ENCODE measurements at regions not wholly inside any gene's neighbourhood (a gene's known extent, or its start where the extent isn't known, plus 50 kb on each side); places are given as distances from the start of the nearest gene placed in this dataset.

DNA sequence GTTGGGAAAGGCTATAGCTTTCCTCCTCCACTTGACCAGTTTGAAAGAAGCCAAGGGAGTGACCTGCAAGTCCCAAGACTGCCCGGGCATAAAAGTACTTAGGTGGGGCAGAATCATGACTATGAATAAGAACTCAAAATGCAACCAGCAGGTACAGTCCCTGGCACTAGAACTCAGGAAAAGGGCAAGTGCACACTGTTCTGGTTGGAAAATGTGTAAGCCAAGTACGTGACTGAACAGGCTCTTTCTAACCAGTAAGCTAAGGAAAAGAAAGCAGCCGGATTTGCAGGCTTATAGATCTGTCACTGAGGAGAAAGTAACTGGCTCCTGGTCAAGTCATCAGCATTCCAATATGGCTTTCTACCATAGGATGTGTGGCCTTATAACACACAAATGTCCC is 101.2 kb upstream of the SLC4A7 start:
- Histone ChIP-seq H4K91ac (ENCODE audit: low read length) (no peak overlapping the region), H3K4me1 (ENCODE audit: control insufficient read depth, insufficient read depth, low read depth, low read length) (peaks cover 2% of the 10 kb centered on the region), H2BK5ac (ENCODE audit: low read depth, low read length, poor library complexity, severe bottlenecking) (no peak overlapping the region), H3K27ac (ENCODE audit: low read length, poor library complexity, severe bottlenecking) (no peak overlapping the region), H3K9ac (ENCODE audit: low read length) (no peak overlapping the region), H3K9me3 (ENCODE audit: control insufficient read depth, low read length) (no peaks in the 10 kb centered on the region), H3K27me3 (ENCODE audit: control insufficient read depth in 1 of 2, insufficient read depth in 1 of 2, low read length in 2 of 2) (no peaks in the 10 kb centered on the region), H2BK15ac (ENCODE audit: low read depth, poor library complexity, severe bottlenecking) (no peak overlapping the region), H3K18ac (ENCODE audit: low read depth in 1 of 2, low read length in 2 of 2) (no peak overlapping the region), H2AK5ac (ENCODE audit: low read length, severe bottlenecking) (no peak overlapping the region), H3K36me3 (ENCODE audit: control insufficient read depth in 1 of 2, insufficient read depth in 2 of 2, low read depth in 1 of 2, low read length in 2 of 2) (no peaks in the 10 kb centered on the region), H3K14ac (ENCODE audit: low read length in 2 of 2) (no peak overlapping the region), H3K4ac (ENCODE audit: low read depth in 1 of 2, low read length in 2 of 2) (no peak overlapping the region), H3K4me3 (ENCODE audit: insufficient read depth in 1 of 2, low read depth in 1 of 2, low read length in 2 of 2) (no peak overlapping the region), H3K4me2 (ENCODE audit: low read length, poor library complexity, severe bottlenecking) (no peak overlapping the region), H2BK120ac (ENCODE audit: low read depth, low read length) (no peak overlapping the region), H4K8ac (ENCODE audit: low read length) (peak overlapping the region; percentile 13), H3K23ac (ENCODE audit: low read length in 2 of 2) (no peak overlapping the region), H2BK12ac (ENCODE audit: low read length in 2 of 2) (no peak overlapping the region), H2AFZ (ENCODE audit: low read depth, low read length) (no peak overlapping the region), H3K79me1 (replicated peaks; ENCODE audit: low read length, poor library complexity, severe bottlenecking) (no peaks in the 10 kb centered on the region)
- 64% methylated on average over 3 of the region's 3 CpGs for WGBS
- DNase-seq: no peak

GRCh38 chr3:27584874-27585273 is 100.7 kb upstream of the SLC4A7 start:
- no peak overlapping the region for H3K4ac ChIP-seq (ENCODE audit: low read depth in 1 of 2, low read length in 2 of 2)
- H3K4me2 ChIP-seq (ENCODE audit: low read length, poor library complexity, severe bottlenecking): no peak overlapping the region
- H4K91ac ChIP-seq (ENCODE audit: low read length): no peak overlapping the region
- no peak for DNase-seq
- no peaks in the 10 kb centered on the region for H3K79me1 ChIP-seq (replicated peaks; ENCODE audit: low read length, poor library complexity, severe bottlenecking)
- H3K4me3 ChIP-seq (ENCODE audit: insufficient read depth in 1 of 2, low read depth in 1 of 2, low read length in 2 of 2): no peak overlapping the region
- H3K14ac ChIP-seq (ENCODE audit: low read length in 2 of 2): no peak overlapping the region
- no peaks in the 10 kb centered on the region for H3K36me3 ChIP-seq (ENCODE audit: control insufficient read depth in 1 of 2, insufficient read depth in 2 of 2, low read depth in 1 of 2, low read length in 2 of 2)
- H3K4me1 ChIP-seq (ENCODE audit: control insufficient read depth, insufficient read depth, low read depth, low read length): peaks cover 2% of the 10 kb centered on the region
- 43% methylated on average over 2 of the region's 2 CpGs for WGBS
- no peak overlapping the region for H4K8ac ChIP-seq (ENCODE audit: low read length)
- no peak overlapping the region for H3K27ac ChIP-seq (ENCODE audit: low read length, poor library complexity, severe bottlenecking)
- H2BK12ac ChIP-seq (ENCODE audit: low read length in 2 of 2): no peak overlapping the region
- no peaks in the 10 kb centered on the region for H3K9me3 ChIP-seq (ENCODE audit: control insufficient read depth, low read length)
- H2AFZ ChIP-seq (ENCODE audit: low read depth, low read length): no peak overlapping the region
- H3K18ac ChIP-seq (ENCODE audit: low read depth in 1 of 2, low read length in 2 of 2): no peak overlapping the region
- no peak overlapping the region for H3K9ac ChIP-seq (ENCODE audit: low read length)
- H2BK5ac ChIP-seq (ENCODE audit: low read depth, low read length, poor library complexity, severe bottlenecking): no peak overlapping the region
- no peak overlapping the region for H2BK120ac ChIP-seq (ENCODE audit: low read depth, low read length)
- H3K23ac ChIP-seq (ENCODE audit: low read length in 2 of 2): no peak overlapping the region
- no peak overlapping the region for H2AK5ac ChIP-seq (ENCODE audit: low read length, severe bottlenecking)
- H2BK15ac ChIP-seq (ENCODE audit: low read depth, poor library complexity, severe bottlenecking): no peak overlapping the region
- no peaks in the 10 kb centered on the region for H3K27me3 ChIP-seq (ENCODE audit: control insufficient read depth in 1 of 2, insufficient read depth in 1 of 2, low read length in 2 of 2)

DNA sequence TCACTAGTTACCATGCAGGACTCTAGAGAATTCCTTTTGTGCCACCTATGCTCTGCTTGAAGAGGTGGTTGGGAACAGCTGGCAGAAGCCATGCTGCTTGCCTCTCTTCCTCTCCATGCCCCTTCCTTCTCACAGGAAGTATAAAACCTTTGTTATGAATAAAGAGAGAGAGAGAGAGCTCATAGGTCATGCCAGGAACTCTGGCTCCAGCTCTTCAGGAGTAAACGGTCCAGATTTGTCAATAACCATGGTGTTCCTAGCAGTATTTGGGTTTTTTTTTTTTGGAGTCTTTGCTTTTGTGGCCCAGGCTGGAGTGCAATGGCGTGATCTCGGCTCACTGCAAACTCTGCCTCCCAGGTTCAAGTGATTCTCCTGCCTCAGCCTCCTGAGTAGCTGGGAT is 97.7 kb upstream of the SLC4A7 start:
- Histone ChIP-seq H3K27me3 (ENCODE audit: control insufficient read depth in 1 of 2, insufficient read depth in 1 of 2, low read length in 2 of 2) (no peaks in the 10 kb centered on the region), H3K9ac (ENCODE audit: low read length) (no peak overlapping the region), H4K8ac (ENCODE audit: low read length) (no peak overlapping the region), H3K4ac (ENCODE audit: low read depth in 1 of 2, low read length in 2 of 2) (no peak overlapping the region), H3K18ac (ENCODE audit: low read depth in 1 of 2, low read length in 2 of 2) (no peak overlapping the region), H4K91ac (ENCODE audit: low read length) (no peak overlapping the region), H2AK5ac (ENCODE audit: low read length, severe bottlenecking) (no peak overlapping the region), H3K4me1 (ENCODE audit: control insufficient read depth, insufficient read depth, low read depth, low read length) (no peaks in the 10 kb centered on the region), H3K23ac (ENCODE audit: low read length in 2 of 2) (no peak overlapping the region), H3K4me3 (ENCODE audit: insufficient read depth in 1 of 2, low read depth in 1 of 2, low read length in 2 of 2) (no peak overlapping the region), H2BK12ac (ENCODE audit: low read length in 2 of 2) (no peak overlapping the region), H2BK5ac (ENCODE audit: low read depth, low read length, poor library complexity, severe bottlenecking) (no peak overlapping the region), H2BK120ac (ENCODE audit: low read depth, low read length) (no peak overlapping the region), H2AFZ (ENCODE audit: low read depth, low read length) (no peak overlapping the region), H3K4me2 (ENCODE audit: low read length, poor library complexity, severe bottlenecking) (no peak overlapping the region), H3K9me3 (ENCODE audit: control insufficient read depth, low read length) (no peaks in the 10 kb centered on the region), H3K36me3 (ENCODE audit: control insufficient read depth in 1 of 2, insufficient read depth in 2 of 2, low read depth in 1 of 2, low read length in 2 of 2) (no peaks in the 10 kb centered on the region), H3K79me1 (replicated peaks; ENCODE audit: low read length, poor library complexity, severe bottlenecking) (no peaks in the 10 kb centered on the region), H2BK15ac (ENCODE audit: low read depth, poor library complexity, severe bottlenecking) (no peak overlapping the region), H3K14ac (ENCODE audit: low read length in 2 of 2) (no peak overlapping the region), H3K27ac (ENCODE audit: low read length, poor library complexity, severe bottlenecking) (no peak overlapping the region)
- DNase-seq: no peak
- 94% methylated on average over 1 of the region's 3 CpGs for WGBS

DNA sequence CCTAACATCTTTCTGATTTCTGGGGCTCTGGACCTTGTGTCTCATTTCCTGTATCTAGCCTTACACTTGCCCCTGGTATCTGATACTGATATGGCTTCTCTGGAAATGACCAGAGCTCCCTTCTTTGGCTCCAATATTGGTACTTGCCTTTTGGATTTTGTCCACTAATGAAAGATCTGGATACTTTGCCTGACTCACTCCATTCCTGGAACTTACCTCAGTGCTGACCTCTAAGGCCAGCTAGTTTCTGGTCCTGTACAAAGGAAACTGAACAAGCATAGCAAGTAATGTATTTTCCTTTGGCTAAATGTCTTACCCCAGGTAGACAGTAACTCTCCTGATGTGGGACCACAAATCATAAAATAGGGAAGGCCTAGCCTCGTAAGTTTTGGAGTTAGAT is 93.8 kb upstream of the SLC4A7 start:
- 94% methylated on average over 1 of the region's 1 CpG for WGBS
- H3K9ac ChIP-seq (ENCODE audit: low read length): peak overlapping the region; percentile 9

More for the DNA sequence above, 93.8 kb upstream of the SLC4A7 start:
- H3K27me3 ChIP-seq (ENCODE audit: control insufficient read depth in 1 of 2, insufficient read depth in 1 of 2, low read length in 2 of 2): no peaks in the 10 kb centered on the region
- no peak overlapping the region for H2AK5ac ChIP-seq (ENCODE audit: low read length, severe bottlenecking)
- no peak overlapping the region for H4K8ac ChIP-seq (ENCODE audit: low read length)
- no peak overlapping the region for H2BK5ac ChIP-seq (ENCODE audit: low read depth, low read length, poor library complexity, severe bottlenecking)
- no peak overlapping the region for H3K4me2 ChIP-seq (ENCODE audit: low read length, poor library complexity, severe bottlenecking)
- H2BK120ac ChIP-seq (ENCODE audit: low read depth, low read length): no peak overlapping the region
- H2BK12ac ChIP-seq (ENCODE audit: low read length in 2 of 2): no peak overlapping the region
- no peaks in the 10 kb centered on the region for H3K9me3 ChIP-seq (ENCODE audit: control insufficient read depth, low read length)
- H3K18ac ChIP-seq (ENCODE audit: low read depth in 1 of 2, low read length in 2 of 2): no peak overlapping the region
- no peak for DNase-seq
- no peaks in the 10 kb centered on the region for H3K4me1 ChIP-seq (ENCODE audit: control insufficient read depth, insufficient read depth, low read depth, low read length)
- no peak overlapping the region for H3K14ac ChIP-seq (ENCODE audit: low read length in 2 of 2)
- H4K91ac ChIP-seq (ENCODE audit: low read length): no peak overlapping the region
- no peak overlapping the region for H2AFZ ChIP-seq (ENCODE audit: low read depth, low read length)
- H3K23ac ChIP-seq (ENCODE audit: low read length in 2 of 2): no peak overlapping the region
- no peak overlapping the region for H3K27ac ChIP-seq (ENCODE audit: low read length, poor library complexity, severe bottlenecking)
- H2BK15ac ChIP-seq (ENCODE audit: low read depth, poor library complexity, severe bottlenecking): no peak overlapping the region
- no peaks in the 10 kb centered on the region for H3K79me1 ChIP-seq (replicated peaks; ENCODE audit: low read length, poor library complexity, severe bottlenecking)
- H3K36me3 ChIP-seq (ENCODE audit: control insufficient read depth in 1 of 2, insufficient read depth in 2 of 2, low read depth in 1 of 2, low read length in 2 of 2): no peaks in the 10 kb centered on the region
- no peak overlapping the region for H3K4me3 ChIP-seq (ENCODE audit: insufficient read depth in 1 of 2, low read depth in 1 of 2, low read length in 2 of 2)
- H3K4ac ChIP-seq (ENCODE audit: low read depth in 1 of 2, low read length in 2 of 2): no peak overlapping the region
